OCI-LY7 (cell line): ENCODE measurements at regions not wholly inside any gene's neighbourhood (a gene's known extent, or its start where the extent isn't known, plus 50 kb on each side); places are given as distances from the start of the nearest gene placed in this dataset.

Experiments used
- CTCF ChIP-seq: fragments of 200-600 bp; sonication (generic); conservative IDR thresholded peaks from 2 replicates; pipeline ENCODE4 v1.5.1; 2014; ENCODE audit warnings: mild to moderate bottlenecking, antibody characterized with exemption, low read length, moderate library complexity, mixed read lengths
- EZH2phosphoT487 ChIP-seq: fragments of 200-600 bp; sonication (generic); IDR thresholded peaks from 2 replicates; pipeline ENCODE4 v1.6.1; 2018; ENCODE audit warnings: low read depth, borderline replicate concordance, mild to moderate bottlenecking, mixed run types, antibody characterized with exemption, low read length, moderate library complexity, mixed read lengths

- TF ChIP-seq CTCF = no peak
- TF ChIP-seq EZH2phosphoT487 = no peak
These were observed 114.6 kb downstream of the MRM1 start for GRCh38 chr17:36715951-36716350.
